Transverse colon (tissue), 4 donors: ENCODE measurements at regions not wholly inside any gene's neighbourhood (a gene's known extent, or its start where the extent isn't known, plus 50 kb on each side); places are given as distances from the start of the nearest gene placed in this dataset.

Experiments
- DNase-seq: peaks from one replicate; pipeline ENCODE4 v3.0.0-alpha.2; 2019
- H3K27ac ChIP-seq, 4 donors: fragments of 200-600 bp; sonication (generic); 2 replicates each; pipeline ENCODE4 v1.5.1; 2016 to 2018; ENCODE audit warnings: inconsistent platforms in 4 of 4
- H3K27me3 ChIP-seq: fragments of 200-600 bp; sonication (generic); 2 replicates; pipeline ENCODE4 v1.5.1; 2017; ENCODE audit warnings: inconsistent platforms
- H3K36me3 ChIP-seq, 4 donors: fragments of 200-600 bp; sonication (generic); 2 replicates each; pipeline ENCODE4 v1.5.1; 2017 to 2019; ENCODE audit warnings: inconsistent platforms in 4 of 4
- H3K4me1 ChIP-seq, 4 donors: fragments of 200-600 bp; sonication (generic); 2 replicates each; pipeline ENCODE4 v1.5.1; 2017 to 2020; ENCODE audit warnings: inconsistent platforms in 4 of 4
- H3K4me3 ChIP-seq, 4 donors: fragments of 200-600 bp; sonication (generic); 1 replicate in 1 of 4; 2 replicates in 3 of 4; pipeline versions ENCODE4 v1.5.1 to v1.6.1; 2017 to 2019; ENCODE audit warnings: inconsistent platforms in 4 of 4
- H3K9me3 ChIP-seq, 2 donors: fragments of 200-600 bp; sonication (generic); 2 replicates each; pipeline ENCODE4 v1.5.1; 2017 to 2019; ENCODE audit warnings: inconsistent platforms in 2 of 2
- CTCF ChIP-seq, 5 experiments: fragments of 200-600 bp in 3 of 5; fragments of 450-650 bp in 2 of 5; sonication (generic) in 3 of 5; IDR thresholded peaks; 1 replicate in 2 of 5; 2 replicates in 3 of 5; pipeline ENCODE4 v1.5.1; 2016 to 2017; ENCODE audit warnings: antibody characterized with exemption in 5 of 5, inconsistent platforms in 3 of 5, mild to moderate bottlenecking in 2 of 5, moderate library complexity in 1 of 5
- EP300 ChIP-seq: sonication (generic); formaldehyde crosslinking; IDR thresholded peaks from one replicate; pipeline ENCODE4 v1.6.1; 2017; ENCODE audit warnings: antibody characterized with exemption, low read depth
- POLR2A ChIP-seq: fragments of 450-650 bp; IDR thresholded peaks from one replicate; pipeline ENCODE4 v1.6.1; 2016; ENCODE audit warnings: antibody characterized with exemption, mild to moderate bottlenecking, moderate library complexity
- POLR2AphosphoS5 ChIP-seq, 3 donors: sonication (generic); formaldehyde crosslinking; IDR thresholded peaks; one replicate each; pipeline ENCODE4 v1.6.1; 2016; ENCODE audit warnings: antibody characterized with exemption in 3 of 3
- WGBS, 2 donors: methylation state at CpG; one replicate each; pipeline ENCODE4 v1.1.5; 2018; ENCODE audit warnings: low coverage in 1 of 2; 5-methylcytosine and 5-hydroxymethylcytosine counted together
- in situ Hi-C, 4 donors: fragments of 200-750 bp; cut with MboI; loops; one replicate each; pipeline versions ENCODE4 v1.15.0 to v1.15.1; 2017; ENCODE audit warnings: low sequenced_read_pairs in 3 of 4, low pct_ligation_motif_present in 1 of 4, low pct_unique_long_range_greater_than_20kb in 1 of 4
- intact Hi-C: fragments of 100-400 bp; cut with DNase I; formaldehyde crosslinking; loops from one replicate; pipeline ENCODE4 v1.15.1; 2023; ENCODE audit warnings: low total_unique reads

GRCh38 chr6:146871611-146872425, 273.0 kb downstream of the ADGB start:
- WGBS, 2 donors = 32 to 55% methylated on average over 9 to 12 of the region's 12 CpGs
- no peaks in the 10 kb centered on the region for H3K36me3 ChIP-seq
- intact Hi-C loops = no loop called here
- no peak overlapping the region for H3K27ac ChIP-seq
- H3K27me3 ChIP-seq = no peaks in the 10 kb centered on the region
- TF ChIP-seq EP300 = no peak
- in situ Hi-C loops = loop anchor here in 2 of 4 donors (25.0 kb wide), 1 partner anchor 415 kb away; no protein-coding TSS in a partner anchor
- peaks cover 0 to 7% (median 0%) of the 10 kb centered on the region in 4 donors for H3K4me1 ChIP-seq
- DNase-seq = no peak
- H3K4me3 ChIP-seq = no peak overlapping the region
- H3K9me3 ChIP-seq = no peaks in the 10 kb centered on the region

- intact Hi-C loops (no loop called here), in situ Hi-C loops (loop anchor here in 2 of 4 donors (25.0 kb wide), 1 partner anchor 415 kb away; no protein-coding TSS in a partner anchor)
- Histone ChIP-seq H3K4me1 (peaks cover 0 to 7% (median 0%) of the 10 kb centered on the region in 4 donors), H3K36me3 (no peaks in the 10 kb centered on the region), H3K4me3 (no peak overlapping the region), H3K27me3 (no peaks in the 10 kb centered on the region), H3K9me3 (no peaks in the 10 kb centered on the region), H3K27ac (no peak overlapping the region)
- TF ChIP-seq EP300 (no peak), CTCF (IDR thresholded peaks at IDR 0.05) (no peak), POLR2A (no peak), POLR2AphosphoS5 (IDR thresholded peaks at IDR 0.05) (no peak)
- WGBS, 2 donors = 92 to 94% methylated on average over 1 of the region's 1 CpG
- DNase-seq = no peak
Measured at GRCh38 chr6:146872426-146872785, 273.6 kb downstream of the ADGB start.

- TF ChIP-seq CTCF (IDR thresholded peaks at IDR 0.05) (no peak), POLR2A (no peak)
- no peaks in the 10 kb centered on the region for H3K36me3 ChIP-seq
- H3K4me3 ChIP-seq = no peak overlapping the region
- 89 to 94% methylated on average over 3 to 4 of the region's 4 CpGs for WGBS, 2 donors
- H3K27me3 ChIP-seq = no peaks in the 10 kb centered on the region
- in situ Hi-C loops = loop anchor here in 2 of 4 donors (25.0 kb wide), 1 partner anchor 413 kb away; no protein-coding TSS in a partner anchor
- no peak for DNase-seq
- H3K4me1 ChIP-seq = peaks cover 0 to 22% (median 9%) of the 10 kb centered on the region in 4 donors
- no peaks in the 10 kb centered on the region for H3K9me3 ChIP-seq
- no peak overlapping the region for H3K27ac ChIP-seq
- intact Hi-C loops = no loop called here
Measured at GRCh38 chr6:146874278-146875018, 275.7 kb downstream of the ADGB start.

GRCh38 chr6:146875927-146876270, 277.1 kb downstream of the ADGB start:
- intact Hi-C loops (no loop called here), in situ Hi-C loops (no loop called here)
- Histone ChIP-seq H3K4me3 (no peak overlapping the region), H3K27ac (no peak overlapping the region), H3K9me3 (no peaks in the 10 kb centered on the region), H3K36me3 (no peaks in the 10 kb centered on the region), H3K4me1 (peaks cover 0 to 22% (median 9%) of the 10 kb centered on the region in 4 donors), H3K27me3 (no peaks in the 10 kb centered on the region)
- no peak for DNase-seq
- WGBS, 2 donors = 86 to 96% methylated on average over 3 to 4 of the region's 4 CpGs
- TF ChIP-seq CTCF (IDR thresholded peaks at IDR 0.05) = no peak
- no peak for TF ChIP-seq EP300
- TF ChIP-seq POLR2AphosphoS5 (IDR thresholded peaks at IDR 0.05) = no peak
- no peak for TF ChIP-seq POLR2A
